ENCODE measurements at regions not wholly inside any gene's neighbourhood (a gene's known extent, or its start where the extent isn't known, plus 50 kb on each side); places are given as distances from the start of the nearest gene placed in this dataset.
"Not testable (repeated sequence)": the region's sequence is repeated elsewhere in the genome, so short reads cannot be mapped to it uniquely, and the experiment has no call there.

- no peak for DNase-seq (ENCODE audit: low read depth)
Measured at GRCh38 chr9:89839952-89840351, 235.1 kb downstream of the GADD45G start.

- DNase-seq (ENCODE audit: low read depth), result no peak
Measured at GRCh38 chr9:89841456-89841855, 236.6 kb downstream of the GADD45G start.

- no peak for DNase-seq (ENCODE audit: low read depth)
Measured at GRCh38 chr9:89842267-89842768, 237.5 kb downstream of the GADD45G start.

GRCh38 chr9:89843074-89843473 is 238.3 kb downstream of the GADD45G start:
- no peak for DNase-seq (ENCODE audit: low read depth)

GRCh38 chr9:89843591-89843990 is 238.8 kb downstream of the GADD45G start:
- DNase-seq (ENCODE audit: low read depth), result no peak

- no peak for DNase-seq (ENCODE audit: low read depth)
Measured at GRCh38 chr9:89844075-89844474, 239.3 kb downstream of the GADD45G start.

GRCh38 chr9:89844535-89844934 is 239.7 kb downstream of the GADD45G start:
- DNase-seq (ENCODE audit: low read depth), result no peak

GRCh38 chr9:89845321-89845720 is 240.5 kb downstream of the GADD45G start:
- no peak for DNase-seq (ENCODE audit: low read depth)

GRCh38 chr9:89845862-89846261 is 241.1 kb downstream of the GADD45G start:
- no peak for DNase-seq (ENCODE audit: low read depth)

- DNase-seq (ENCODE audit: low read depth), result no peak
Measured at GRCh38 chr9:89848060-89849040, 243.5 kb downstream of the GADD45G start.

- no peak for DNase-seq (ENCODE audit: low read depth)
Measured at GRCh38 chr9:89849096-89849495, 244.3 kb downstream of the GADD45G start.

- no peak for DNase-seq (ENCODE audit: low read depth)
Measured at GRCh38 chr9:89850153-89850552, 245.3 kb downstream of the GADD45G start.

GRCh38 chr9:89850631-89851325 is 246.0 kb downstream of the GADD45G start:
- DNase-seq (ENCODE audit: low read depth), result no peak

- no peak for DNase-seq (ENCODE audit: low read depth)
Measured at GRCh38 chr9:89853161-89853560, 248.3 kb downstream of the GADD45G start.

- no peak for DNase-seq (ENCODE audit: low read depth)
Measured at GRCh38 chr9:89853931-89854330, 249.1 kb downstream of the GADD45G start.

- no peak for DNase-seq (ENCODE audit: low read depth)
Measured at GRCh38 chr9:89854715-89855475, 250.1 kb downstream of the GADD45G start.

- not testable (repeated sequence) for DNase-seq (ENCODE audit: low read depth)
Measured at GRCh38 chr9:89856296-89856695, 251.5 kb downstream of the GADD45G start.

GRCh38 chr9:89856950-89857349 is 252.1 kb downstream of the GADD45G start:
- DNase-seq (ENCODE audit: low read depth), result not testable (repeated sequence)

- not testable (repeated sequence) for DNase-seq (ENCODE audit: low read depth)
Measured at GRCh38 chr9:89859842-89860241, 255.0 kb downstream of the GADD45G start.

- not testable (repeated sequence) for DNase-seq (ENCODE audit: low read depth)
Measured at GRCh38 chr9:89861371-89861770, 256.6 kb downstream of the GADD45G start.

GRCh38 chr9:89862316-89862715 is 257.5 kb downstream of the GADD45G start:
- DNase-seq (ENCODE audit: low read depth), result no peak

GRCh38 chr9:89863141-89863540 is 258.3 kb downstream of the GADD45G start:
- no peak for DNase-seq (ENCODE audit: low read depth)

All from ELR (cell line).